DMS153 treated with DMSO at 0.1 percent for 48 hours (cell line): ENCODE measurements at regions not wholly inside any gene's neighbourhood (a gene's known extent, or its start where the extent isn't known, plus 50 kb on each side); places are given as distances from the start of the nearest gene placed in this dataset.
"Not testable (repeated sequence)": the region's sequence is repeated elsewhere in the genome, so short reads cannot be mapped to it uniquely, and the experiment has no call there.

Experiments used
- DNase-seq: peaks from one replicate; lab custom pipeline; 2025; ENCODE audit not compliant: unreplicated experiment; lab: John Stamatoyannopoulos, UW

GRCh38 chr15:66959875-66960274 lies 105.5 kb upstream of the SMAD3 start:
- DNase-seq: no peak

GRCh38 chr15:66960519-66960918 lies 104.9 kb upstream of the SMAD3 start:
- no peak for DNase-seq

- DNase-seq: no peak
These were observed 104.0 kb upstream of the SMAD3 start for GRCh38 chr15:66961407-66961884.

- no peak for DNase-seq
These were observed 103.5 kb upstream of the SMAD3 start for GRCh38 chr15:66961901-66962300.

- DNase-seq: no peak
These were observed 102.9 kb upstream of the SMAD3 start for GRCh38 chr15:66962522-66962921.

GRCh38 chr15:66963084-66963483 lies 102.3 kb upstream of the SMAD3 start:
- DNase-seq: no peak

DNA sequence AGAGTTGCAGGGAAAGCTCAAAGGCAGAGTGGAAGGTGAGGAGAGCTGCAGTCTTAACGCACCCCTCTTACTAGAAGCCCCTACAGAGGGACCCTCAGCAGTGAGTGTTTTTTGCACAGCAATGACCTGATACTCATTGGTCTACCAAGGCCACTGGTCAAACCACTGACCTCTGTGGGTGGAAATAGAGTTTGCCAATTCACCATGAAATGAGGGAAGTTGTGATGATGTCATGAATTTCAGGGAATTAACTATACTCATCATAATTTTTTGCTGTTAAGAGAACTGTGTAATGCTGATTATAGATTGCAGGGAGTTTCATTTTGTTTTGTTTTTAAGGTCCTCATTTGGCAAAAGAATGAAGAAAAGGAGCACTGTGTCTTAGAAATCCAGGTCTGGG lies 101.7 kb upstream of the SMAD3 start:
- DNase-seq: no peak

DNA sequence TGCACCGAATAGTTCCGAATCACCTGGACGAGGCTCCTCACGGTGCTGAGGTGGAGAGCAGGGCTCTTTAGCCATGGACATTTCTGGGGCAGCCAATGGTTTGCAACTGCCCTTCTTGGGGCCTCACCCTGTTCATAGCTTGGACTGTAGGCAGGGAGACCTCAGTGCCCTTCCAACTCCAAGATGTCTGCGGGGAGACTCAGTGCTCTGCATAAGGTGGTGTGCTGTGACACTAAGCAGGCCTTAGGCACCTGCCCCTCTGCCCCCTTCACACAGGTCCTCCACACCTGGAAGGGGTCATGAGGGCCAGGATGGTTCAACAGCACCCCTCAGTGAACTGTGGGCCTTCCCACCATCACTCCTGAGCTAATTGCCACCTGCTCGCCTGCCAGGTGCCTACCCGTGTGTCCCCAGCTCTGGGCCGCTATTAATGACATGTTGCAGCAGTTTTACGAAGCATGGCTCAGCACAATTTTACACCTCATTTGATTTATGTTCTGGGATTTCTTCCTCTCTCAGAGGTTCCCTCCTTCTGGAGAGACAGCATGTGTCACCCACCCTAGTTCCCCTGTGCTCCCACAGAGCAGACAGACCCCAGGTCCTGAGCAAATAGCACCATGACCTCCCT lies 101.2 kb upstream of the SMAD3 start:
- DNase-seq: no peak

DNA sequence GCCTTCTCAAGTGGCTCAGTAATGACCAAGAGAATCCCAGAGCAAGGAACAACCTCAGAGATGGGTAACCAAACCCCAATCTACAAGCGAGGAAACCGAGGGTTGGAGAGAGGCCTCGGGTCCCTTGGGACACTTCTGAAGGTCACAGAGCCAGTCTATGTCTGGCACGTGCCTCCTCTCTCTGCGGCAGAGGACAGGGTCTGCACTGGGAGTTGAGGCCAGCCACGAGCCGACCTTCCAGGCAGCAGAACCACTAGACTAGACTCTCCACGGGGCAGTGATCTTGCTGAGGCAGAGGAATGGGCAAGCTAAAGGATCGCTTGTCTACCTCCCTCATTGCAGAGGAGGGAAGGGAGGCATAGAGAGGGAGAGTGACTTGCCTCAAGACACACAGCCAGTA lies 100.6 kb upstream of the SMAD3 start:
- DNase-seq: no peak

DNA sequence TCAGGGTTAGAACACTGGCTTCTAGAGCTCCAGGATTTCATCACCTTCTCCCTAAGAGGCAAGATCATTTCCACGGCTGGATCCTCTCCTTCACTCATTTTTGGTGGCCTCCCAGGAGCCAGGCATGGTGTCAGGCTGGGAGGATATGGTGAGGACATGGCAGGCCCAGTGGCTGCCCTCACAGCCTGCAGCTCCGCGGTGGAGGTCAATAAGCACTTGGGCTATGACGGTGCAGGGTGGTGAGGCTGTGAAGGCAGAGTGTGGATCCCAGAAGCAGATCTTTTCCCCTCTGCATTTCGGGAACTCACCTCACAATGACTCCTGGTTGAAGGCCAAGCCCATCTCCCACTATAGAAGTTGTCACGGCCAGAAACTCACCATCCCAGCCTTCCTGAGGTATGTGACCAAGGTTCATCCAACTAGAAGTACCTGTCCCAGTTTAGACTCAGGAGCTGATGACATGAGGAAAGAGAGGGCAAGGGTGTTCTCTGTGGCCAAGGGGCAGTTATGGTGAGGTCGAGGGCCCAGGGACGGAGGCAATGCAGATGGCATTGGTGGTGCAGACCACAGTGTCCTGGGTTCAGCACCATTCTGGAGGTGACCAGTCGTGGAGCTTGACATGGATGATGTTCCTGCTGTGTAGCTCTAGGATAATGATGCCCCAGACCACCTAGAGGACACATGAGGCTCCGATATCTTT lies 100.1 kb upstream of the SMAD3 start:
- DNase-seq: no peak

DNA sequence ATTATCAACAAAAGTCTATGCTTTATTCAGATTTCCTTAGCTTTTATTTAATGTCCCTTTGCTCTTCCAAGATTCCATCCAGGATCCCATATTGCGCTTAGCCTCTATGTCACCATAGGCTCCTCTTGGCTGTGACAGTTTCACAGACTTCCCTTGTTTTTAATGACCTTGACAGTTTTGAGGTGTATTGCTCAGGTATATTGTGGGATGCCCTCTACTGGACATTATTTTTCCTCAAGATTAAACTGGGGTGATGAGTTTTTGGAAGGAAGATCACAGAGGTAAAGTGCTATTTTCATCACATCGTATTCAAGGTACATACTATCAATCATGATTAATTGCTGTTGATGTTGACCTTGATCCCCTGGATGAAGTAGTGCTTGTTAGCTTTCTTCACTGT lies 99.1 kb upstream of the SMAD3 start:
- no peak for DNase-seq

DNA sequence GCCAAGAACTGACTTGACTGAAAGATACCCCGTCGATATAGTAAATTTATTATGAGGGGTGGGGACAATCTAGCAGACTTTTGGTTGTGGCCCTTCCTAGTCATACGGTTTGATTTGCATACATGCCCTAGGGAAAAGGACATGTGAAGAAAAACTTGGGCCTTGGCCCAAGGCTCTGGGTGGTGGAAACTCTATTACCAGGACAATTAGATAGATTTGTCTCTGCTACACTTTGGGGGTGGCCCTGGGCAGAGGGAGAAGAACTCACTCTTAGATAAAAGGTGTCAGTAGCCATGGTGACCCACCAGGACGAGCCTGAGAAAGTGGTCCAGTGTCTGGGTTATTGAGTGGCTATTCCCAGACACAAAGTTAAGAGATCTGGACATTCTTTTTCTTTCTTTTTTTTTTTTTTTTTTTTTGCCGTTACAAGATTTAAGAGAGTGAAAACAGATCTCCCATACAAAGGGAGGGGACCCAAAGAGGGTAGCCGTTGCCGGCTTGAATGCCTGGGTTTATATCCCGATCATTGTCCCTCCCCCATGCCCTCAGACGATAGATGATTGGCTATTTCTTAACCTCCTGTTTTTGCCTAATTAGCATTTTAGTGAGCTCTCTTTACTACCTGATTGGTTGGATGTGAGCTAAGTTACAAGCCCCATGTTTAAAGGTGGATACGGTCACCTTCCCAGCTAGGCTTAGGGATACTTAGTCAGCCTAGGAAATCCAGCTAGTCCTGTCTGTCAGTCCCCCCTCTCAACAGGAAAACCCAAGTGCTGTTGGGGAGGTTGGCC lies 96.4 kb upstream of the SMAD3 start:
- no peak for DNase-seq

GRCh38 chr15:66974131-66974530 lies 91.3 kb upstream of the SMAD3 start:
- DNase-seq: not testable (repeated sequence)

GRCh38 chr15:66976106-66976640 lies 89.2 kb upstream of the SMAD3 start:
- not testable (repeated sequence) for DNase-seq

- not testable (repeated sequence) for DNase-seq
These were observed 85.1 kb upstream of the SMAD3 start for GRCh38 chr15:66980326-66980725.

GRCh38 chr15:66981771-66982170 lies 83.6 kb upstream of the SMAD3 start:
- no peak for DNase-seq

DNA sequence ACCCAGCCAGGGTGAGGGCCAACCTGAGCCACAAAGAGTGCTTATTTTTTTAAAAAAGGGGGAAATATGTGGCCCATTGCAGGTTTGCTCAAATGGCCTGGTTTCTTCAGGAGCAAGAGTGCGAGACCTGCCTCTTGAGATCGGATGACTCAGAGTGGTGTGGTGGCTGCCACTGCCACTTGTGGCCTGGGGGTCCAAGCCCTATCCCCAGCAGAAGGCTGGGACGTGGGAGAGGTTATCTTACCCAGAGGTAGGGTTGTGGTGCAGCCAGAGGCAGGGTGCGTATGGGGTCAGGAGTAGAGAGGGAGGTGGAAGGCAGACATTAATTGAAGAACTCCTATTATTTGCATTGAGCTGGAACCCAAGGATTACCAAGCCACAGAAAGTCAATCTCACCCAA lies 83.2 kb upstream of the SMAD3 start:
- DNase-seq: no peak

DNA sequence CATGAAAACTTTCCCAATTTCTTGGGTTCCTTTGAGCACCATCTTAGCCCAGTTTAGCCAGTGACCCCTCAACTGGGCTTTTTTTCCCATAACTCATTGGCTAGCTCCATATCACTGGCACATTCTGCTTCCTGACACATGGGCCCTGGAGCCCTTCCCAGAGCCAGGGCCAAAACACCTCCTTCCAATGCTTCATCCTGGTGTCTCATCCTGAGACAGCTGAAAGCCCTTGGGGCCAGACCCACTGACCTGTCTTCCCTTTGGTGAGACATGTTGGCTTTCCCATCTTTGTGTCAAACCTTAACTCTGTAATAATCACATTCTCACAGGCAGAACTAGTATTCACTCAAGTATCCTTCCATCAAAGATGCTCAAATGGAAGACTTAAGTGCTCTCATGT lies 82.6 kb upstream of the SMAD3 start:
- DNase-seq: no peak

DNA sequence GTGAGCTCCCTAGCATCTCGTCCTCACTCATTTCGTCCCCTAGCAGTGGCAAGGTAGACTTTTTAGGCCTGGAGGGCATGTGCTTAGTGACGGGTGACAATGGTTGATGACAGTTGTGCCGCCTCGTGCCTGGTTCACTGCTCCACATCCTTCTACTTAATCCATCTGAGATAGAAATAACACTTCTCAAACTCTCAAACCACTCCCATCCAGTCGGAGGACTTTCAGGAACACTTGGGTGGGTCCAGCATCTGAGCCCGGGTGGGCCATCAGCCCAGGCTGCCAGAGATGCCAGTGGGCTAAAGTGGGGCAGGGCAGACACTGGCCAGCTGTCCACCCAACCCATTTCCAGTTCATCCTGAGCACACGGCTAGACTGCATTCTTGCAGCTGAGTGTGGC lies 79.7 kb upstream of the SMAD3 start:
- no peak for DNase-seq

GRCh38 chr15:66986951-66987350 lies 78.5 kb upstream of the SMAD3 start:
- no peak for DNase-seq

DNA sequence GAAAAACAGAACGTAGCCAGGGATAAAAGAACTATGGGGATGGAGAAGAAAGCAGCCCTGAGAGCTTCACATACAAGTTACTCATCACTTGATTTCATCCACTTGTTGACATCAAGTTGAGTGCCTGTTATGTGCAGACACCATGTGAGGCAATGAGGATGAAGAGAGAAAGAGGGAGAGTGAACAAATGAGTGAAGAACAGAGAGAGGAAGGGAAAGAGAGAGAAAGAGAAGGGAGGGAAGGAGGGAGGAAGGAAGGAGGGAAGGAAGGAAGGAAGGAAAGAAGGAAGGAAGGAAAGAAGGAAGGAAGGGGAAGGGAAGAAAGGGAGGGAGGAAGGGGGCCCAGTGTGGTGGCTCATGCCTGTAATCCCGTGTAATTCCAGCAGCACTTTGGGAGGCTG lies 72.3 kb upstream of the SMAD3 start:
- no peak for DNase-seq
